K562 (cell line): ENCODE measurements at regions not wholly inside any gene's neighbourhood (a gene's known extent, or its start where the extent isn't known, plus 50 kb on each side); places are given as distances from the start of the nearest gene placed in this dataset.

Experiments used
- CTCF ChIP-seq, 3 experiments: IDR thresholded peaks in 2 of 3; conservative IDR thresholded peaks in 1 of 3; 2 replicates each; pipeline ENCODE4 v1.5.1; 2011 to 2012; ENCODE audit warnings: low read length in 3 of 3, mild to moderate bottlenecking in 3 of 3, control low read depth in 2 of 3, improper control_type of control experiment in 1 of 3, inconsistent platforms in 1 of 3, low read depth in 1 of 3, mixed read lengths in 1 of 3, moderate library complexity in 1 of 3; ENCODE audit not compliant: insufficient read depth in 2 of 3
- MAFF ChIP-seq: IDR thresholded peaks from 2 replicates; pipeline ENCODE4 v1.6.1; 2012; ENCODE audit warnings: low read length, improper control_type of control experiment
- POLR2A ChIP-seq: fragments of 450-650 bp; conservative IDR thresholded peaks from 2 replicates; pipeline ENCODE4 v1.6.1; 2016
- SIN3A ChIP-seq, 2 experiments: fragments of 150-350 bp in 1 of 2; IDR thresholded peaks; 2 replicates each; pipeline ENCODE4 v1.6.1; 2011 to 2016; ENCODE audit warnings: borderline replicate concordance in 2 of 2, low read depth in 2 of 2, low read length in 2 of 2, mild to moderate bottlenecking in 2 of 2, moderate library complexity in 2 of 2; ENCODE audit not compliant: control insufficient read depth in 1 of 2
- TF ChIP-seq, protein P1 (sequence below): fragments of 250-450 bp; sonication (Bioruptor Pico); IDR thresholded peaks from 2 replicates; pipeline ENCODE4 v1.9.0; 2021; ENCODE audit warnings: mild to moderate bottlenecking, inconsistent platforms

DNA sequence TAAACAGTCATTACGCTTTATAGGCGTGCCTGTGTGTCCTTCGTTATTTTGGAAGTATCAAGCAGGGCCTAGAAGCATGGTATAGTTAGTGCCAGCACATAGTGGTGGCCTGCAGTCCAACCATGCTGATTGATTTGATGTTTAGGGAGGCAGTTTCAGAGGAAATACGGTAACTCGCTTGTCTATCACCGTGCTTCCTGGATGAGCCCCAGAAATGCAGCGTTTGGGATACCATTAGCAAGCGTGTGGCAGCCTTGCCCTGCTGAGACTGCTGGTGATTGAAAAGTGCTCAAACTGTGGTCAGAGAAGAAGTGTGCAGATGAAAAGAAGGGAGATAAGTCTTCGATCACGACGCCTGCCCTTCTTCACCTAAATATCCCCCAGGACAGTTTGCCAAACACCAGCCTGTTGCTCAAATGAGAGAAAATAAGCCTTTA lies 158.4 kb downstream of the CHIC2 start:
- TF ChIP-seq SIN3A (IDR thresholded peaks at IDR 0.05; ENCODE audit: borderline replicate concordance in 2 of 2, control insufficient read depth in 1 of 2, low read depth in 2 of 2, low read length in 2 of 2): no peak
- TF ChIP-seq, protein P1, sequence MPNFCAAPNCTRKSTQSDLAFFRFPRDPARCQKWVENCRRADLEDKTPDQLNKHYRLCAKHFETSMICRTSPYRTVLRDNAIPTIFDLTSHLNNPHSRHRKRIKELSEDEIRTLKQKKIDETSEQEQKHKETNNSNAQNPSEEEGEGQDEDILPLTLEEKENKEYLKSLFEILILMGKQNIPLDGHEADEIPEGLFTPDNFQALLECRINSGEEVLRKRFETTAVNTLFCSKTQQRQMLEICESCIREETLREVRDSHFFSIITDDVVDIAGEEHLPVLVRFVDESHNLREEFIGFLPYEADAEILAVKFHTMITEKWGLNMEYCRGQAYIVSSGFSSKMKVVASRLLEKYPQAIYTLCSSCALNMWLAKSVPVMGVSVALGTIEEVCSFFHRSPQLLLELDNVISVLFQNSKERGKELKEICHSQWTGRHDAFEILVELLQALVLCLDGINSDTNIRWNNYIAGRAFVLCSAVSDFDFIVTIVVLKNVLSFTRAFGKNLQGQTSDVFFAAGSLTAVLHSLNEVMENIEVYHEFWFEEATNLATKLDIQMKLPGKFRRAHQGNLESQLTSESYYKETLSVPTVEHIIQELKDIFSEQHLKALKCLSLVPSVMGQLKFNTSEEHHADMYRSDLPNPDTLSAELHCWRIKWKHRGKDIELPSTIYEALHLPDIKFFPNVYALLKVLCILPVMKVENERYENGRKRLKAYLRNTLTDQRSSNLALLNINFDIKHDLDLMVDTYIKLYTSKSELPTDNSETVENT: no peak
- TF ChIP-seq CTCF (IDR thresholded peaks at IDR 0.05 in 2 of 3, conservative IDR thresholded peaks at IDR 0.05 in 1 of 3; ENCODE audit: insufficient read depth in 2 of 3, low read depth in 1 of 3, low read length in 3 of 3): no peak
- no peak for TF ChIP-seq MAFF
- no peak for TF ChIP-seq POLR2A
